H9 (cell line): ENCODE measurements at regions not wholly inside any gene's neighbourhood (a gene's known extent, or its start where the extent isn't known, plus 50 kb on each side); places are given as distances from the start of the nearest gene placed in this dataset.

Experiments used
- DNase-seq: peaks from one replicate; pipeline ENCODE4 v3.0.0-alpha.2; 2017
- H2AFZ ChIP-seq: one replicate; pipeline ENCODE4 v1.6.1; 2013; ENCODE audit warnings: mild to moderate bottlenecking, low read length, control low read depth, moderate library complexity
- H2AK5ac ChIP-seq: 2 replicates; pipeline ENCODE4 v1.6.1; 2013; ENCODE audit warnings: low read length, control low read depth, mixed read lengths; ENCODE audit not compliant: insufficient read length
- H2BK120ac ChIP-seq: one replicate; pipeline ENCODE4 v1.6.1; 2013; ENCODE audit warnings: low read depth, mild to moderate bottlenecking, low read length, control low read depth, inconsistent platforms; ENCODE audit not compliant: poor library complexity, severe bottlenecking
- H2BK12ac ChIP-seq: 2 replicates; pipeline ENCODE4 v1.6.1; 2013; ENCODE audit warnings: low read length, control low read depth, mixed read lengths, low read depth; ENCODE audit not compliant: insufficient read length
- H2BK15ac ChIP-seq: 2 replicates; pipeline ENCODE4 v1.6.1; 2013; ENCODE audit warnings: low read depth, low read length, control low read depth
- H2BK20ac ChIP-seq: one replicate; pipeline ENCODE4 v1.6.1; 2013; ENCODE audit warnings: low read depth, mild to moderate bottlenecking, low read length, control low read depth, inconsistent platforms; ENCODE audit not compliant: poor library complexity, severe bottlenecking
- H2BK5ac ChIP-seq: 2 replicates; pipeline ENCODE4 v1.6.1; 2013; ENCODE audit warnings: low read length, control low read depth, mixed read lengths; ENCODE audit not compliant: insufficient read length
- H3K14ac ChIP-seq: 2 replicates; pipeline ENCODE4 v1.6.1; 2013; ENCODE audit warnings: low read length, control low read depth; ENCODE audit not compliant: insufficient read depth
- H3K18ac ChIP-seq: 2 replicates; pipeline ENCODE4 v1.6.1; 2013; ENCODE audit warnings: low read depth, mild to moderate bottlenecking, mixed read lengths, low read length, control low read depth; ENCODE audit not compliant: insufficient read length
- H3K23ac ChIP-seq: 2 replicates; pipeline ENCODE4 v1.6.1; 2013; ENCODE audit warnings: low read length, control low read depth, mixed read lengths, low read depth; ENCODE audit not compliant: insufficient read length
- H3K23me2 ChIP-seq: 2 replicates; pipeline ENCODE4 v1.6.1; 2013; ENCODE audit warnings: low read depth, mild to moderate bottlenecking, mixed read lengths, low read length, control low read depth; ENCODE audit not compliant: insufficient read length, poor library complexity, severe bottlenecking
- H3K27ac ChIP-seq: 2 replicates; pipeline ENCODE4 v1.5.1; 2013; ENCODE audit warnings: low read length, control low read depth, mixed read lengths, low read depth; ENCODE audit not compliant: insufficient read length
- H3K27me3 ChIP-seq: 2 replicates; pipeline ENCODE4 v1.6.1; 2013; ENCODE audit warnings: low read length, control low read depth, inconsistent platforms; ENCODE audit not compliant: insufficient read depth
- H3K4ac ChIP-seq: 2 replicates; pipeline ENCODE4 v1.6.1; 2013; ENCODE audit warnings: low read depth, mild to moderate bottlenecking, control low read depth, inconsistent platforms, low read length, moderate library complexity
- H3K4me1 ChIP-seq: 2 replicates; pipeline ENCODE4 v1.6.1; 2013; ENCODE audit warnings: low read length, control low read depth, inconsistent platforms; ENCODE audit not compliant: insufficient read depth
- H3K4me2 ChIP-seq: 2 replicates; pipeline ENCODE4 v1.6.1; 2013; ENCODE audit warnings: low read length, control low read depth, mixed read lengths; ENCODE audit not compliant: insufficient read length, insufficient read depth
- H3K56ac ChIP-seq: 2 replicates; pipeline ENCODE4 v1.6.1; 2013; ENCODE audit warnings: low read depth, mild to moderate bottlenecking, mixed read lengths, low read length, control low read depth; ENCODE audit not compliant: insufficient read length
- H3K79me1 ChIP-seq: 2 replicates; pipeline ENCODE4 v1.6.1; 2013; ENCODE audit warnings: low read depth, mild to moderate bottlenecking, moderate library complexity, low read length, control low read depth, inconsistent platforms; ENCODE audit not compliant: insufficient read depth, poor library complexity, severe bottlenecking
- H3K79me2 ChIP-seq: 2 replicates; pipeline ENCODE4 v1.6.1; 2013; ENCODE audit warnings: low read length, control low read depth, inconsistent platforms; ENCODE audit not compliant: insufficient read depth
- H3K9ac ChIP-seq: 2 replicates; pipeline ENCODE4 v1.6.1; 2013; ENCODE audit warnings: low read length, control low read depth, mixed read lengths; ENCODE audit not compliant: insufficient read length; ENCODE audit errors: extremely low read depth
- H3K9me3 ChIP-seq: one replicate; pipeline ENCODE4 v1.6.1; 2013; ENCODE audit warnings: low read depth, low read length, inconsistent platforms; ENCODE audit not compliant: control insufficient read depth
- H3T11ph ChIP-seq: one replicate; pipeline ENCODE4 v1.6.1; 2013; ENCODE audit warnings: mild to moderate bottlenecking, low read length, control low read depth, inconsistent platforms
- H4K20me1 ChIP-seq: one replicate; pipeline ENCODE4 v1.6.1; 2013; ENCODE audit not compliant: control insufficient read depth, insufficient read length, insufficient read depth
- H4K5ac ChIP-seq: 2 replicates; pipeline ENCODE4 v1.6.1; 2013; ENCODE audit warnings: low read depth, mild to moderate bottlenecking, mixed read lengths, low read length, control low read depth; ENCODE audit not compliant: insufficient read length
- H4K8ac ChIP-seq: replicated peaks from 2 replicates; pipeline ENCODE4 v1.6.1; 2013; ENCODE audit warnings: low read length, control low read depth, mixed read lengths, low read depth; ENCODE audit not compliant: insufficient read length
- H4K91ac ChIP-seq: 2 replicates; pipeline ENCODE4 v1.6.1; 2013; ENCODE audit warnings: low read depth, mild to moderate bottlenecking, moderate library complexity, mixed read lengths, low read length, control low read depth; ENCODE audit not compliant: insufficient read length
- H3K27ac Mint-ChIP-seq, 3 experiments: 2 replicates in 2 of 3; 3 replicates in 1 of 3; pipeline ENCODE4 v1.8.0; 2020 to 2021; ENCODE audit warnings: mixed read lengths in 3 of 3, mild to moderate bottlenecking in 1 of 3, moderate library complexity in 1 of 3
- H3K27me3 Mint-ChIP-seq: 2 replicates; pipeline ENCODE4 v1.8.0; 2021; ENCODE audit warnings: low read depth, mild to moderate bottlenecking, moderate library complexity, mixed read lengths
- H3K36me3 Mint-ChIP-seq, 3 experiments: 2 replicates in 2 of 3; 3 replicates in 1 of 3; pipeline ENCODE4 v1.8.0; 2020 to 2021; ENCODE audit warnings: low read depth in 3 of 3, mixed read lengths in 3 of 3; ENCODE audit not compliant: insufficient read depth in 1 of 3
- H3K4me1 Mint-ChIP-seq, 2 experiments: 2 replicates each; pipeline ENCODE4 v1.8.0; 2020; ENCODE audit warnings: mixed read lengths in 2 of 2
- H3K4me3 Mint-ChIP-seq, 2 experiments: 2 replicates in 1 of 2; 3 replicates in 1 of 2; pipeline ENCODE4 v1.8.0; 2020 to 2021; ENCODE audit warnings: mild to moderate bottlenecking in 2 of 2, mixed read lengths in 2 of 2, moderate library complexity in 1 of 2
- H3K9me3 Mint-ChIP-seq, 2 experiments: 2 replicates in 1 of 2; 3 replicates in 1 of 2; pipeline ENCODE4 v1.8.0; 2020; ENCODE audit warnings: mild to moderate bottlenecking in 2 of 2, mixed read lengths in 2 of 2, moderate library complexity in 1 of 2
- WGBS: extraction: QIAGEN DNeasy Blood & Tissue Kit; methylation state at CpG from one replicate; pipeline ENCODE4 v1.1.7; 2013; ENCODE audit warnings: missing lambda C conversion rate, low lambda C conversion rate, mixed read lengths; ENCODE audit not compliant: insufficient read length; ENCODE audit errors: extremely low coverage; 5-methylcytosine and 5-hydroxymethylcytosine counted together
- TF ChIP-seq, protein P1 (sequence below): fragments of 200-600 bp; sonication (generic); conservative IDR thresholded peaks from 3 replicates; pipeline ENCODE4 v1.8.0; 2021; ENCODE audit warnings: antibody characterized with exemption, mild to moderate bottlenecking

DNA sequence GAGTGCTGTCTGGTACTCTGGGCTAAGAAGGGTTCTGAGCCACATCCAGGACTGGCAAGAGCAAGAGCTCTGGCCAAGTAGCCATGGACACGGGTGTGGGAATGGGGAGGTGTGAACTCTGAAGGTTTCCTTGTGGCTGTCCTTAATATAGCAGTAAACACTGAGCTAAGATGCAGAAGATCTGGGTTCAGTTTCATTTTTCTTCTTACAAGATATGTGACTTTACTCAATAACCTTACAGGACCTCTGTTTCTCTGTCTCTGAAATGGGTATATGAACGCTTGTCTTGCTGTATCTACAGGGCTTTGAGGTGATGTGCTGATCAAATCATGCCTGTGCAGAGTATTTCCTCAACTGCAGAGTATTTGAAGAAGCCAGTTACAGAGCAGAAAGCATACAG is 521.2 kb downstream of the VRK1 start:
- Histone ChIP-seq H2BK12ac (no peak overlapping the region), H3K79me1 (no peaks in the 10 kb centered on the region), H4K91ac (no peak overlapping the region), H3K14ac (no peak overlapping the region), H2AK5ac (no peak overlapping the region), H3K27ac (no peak overlapping the region), H2BK15ac (no peak overlapping the region), H4K8ac (no peak overlapping the region), H3T11ph (no peak overlapping the region), H3K23me2 (no peaks in the 10 kb centered on the region), H3K79me2 (no peaks in the 10 kb centered on the region), H3K4me2 (no peak overlapping the region), H3K4me1 (no peaks in the 10 kb centered on the region), H2BK20ac (no peak overlapping the region), H3K18ac (no peak overlapping the region), H3K27me3 (no peaks in the 10 kb centered on the region), H2BK120ac (no peak overlapping the region), H3K4ac (no peak overlapping the region), H2BK5ac (no peak overlapping the region), H3K23ac (no peak overlapping the region), H2AFZ (no peak overlapping the region), H4K5ac (no peak overlapping the region), H3K56ac (no peak overlapping the region), H3K9me3 (no peaks in the 10 kb centered on the region), H3K9ac (no peak overlapping the region), H4K20me1 (no peaks in the 10 kb centered on the region)
- TF ChIP-seq, protein P1, sequence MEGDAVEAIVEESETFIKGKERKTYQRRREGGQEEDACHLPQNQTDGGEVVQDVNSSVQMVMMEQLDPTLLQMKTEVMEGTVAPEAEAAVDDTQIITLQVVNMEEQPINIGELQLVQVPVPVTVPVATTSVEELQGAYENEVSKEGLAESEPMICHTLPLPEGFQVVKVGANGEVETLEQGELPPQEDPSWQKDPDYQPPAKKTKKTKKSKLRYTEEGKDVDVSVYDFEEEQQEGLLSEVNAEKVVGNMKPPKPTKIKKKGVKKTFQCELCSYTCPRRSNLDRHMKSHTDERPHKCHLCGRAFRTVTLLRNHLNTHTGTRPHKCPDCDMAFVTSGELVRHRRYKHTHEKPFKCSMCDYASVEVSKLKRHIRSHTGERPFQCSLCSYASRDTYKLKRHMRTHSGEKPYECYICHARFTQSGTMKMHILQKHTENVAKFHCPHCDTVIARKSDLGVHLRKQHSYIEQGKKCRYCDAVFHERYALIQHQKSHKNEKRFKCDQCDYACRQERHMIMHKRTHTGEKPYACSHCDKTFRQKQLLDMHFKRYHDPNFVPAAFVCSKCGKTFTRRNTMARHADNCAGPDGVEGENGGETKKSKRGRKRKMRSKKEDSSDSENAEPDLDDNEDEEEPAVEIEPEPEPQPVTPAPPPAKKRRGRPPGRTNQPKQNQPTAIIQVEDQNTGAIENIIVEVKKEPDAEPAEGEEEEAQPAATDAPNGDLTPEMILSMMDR = no peak
- WGBS = no CpG with 5 or more reads among the region's 2 CpGs
- H3K27ac Mint-ChIP-seq = no peak overlapping the region
- H3K36me3 Mint-ChIP-seq = peaks cover 0 to 2% (median 0%) of the 10 kb centered on the region in 3 experiments; a peak in 1 of 7 replicates
- peaks cover 3% of the 10 kb centered on the region; the same call in 1 of the 2 replicates for H3K27me3 Mint-ChIP-seq
- no peaks in the 10 kb centered on the region for H3K4me1 Mint-ChIP-seq
- H3K9me3 Mint-ChIP-seq = peaks cover 5 to 7% of the 10 kb centered on the region in 2 experiments; a peak in 2 of 5 replicates
- DNase-seq = no peak
- H3K4me3 Mint-ChIP-seq = no peak overlapping the region
